Vagina (tissue), 2 donors: ENCODE measurements at regions not wholly inside any gene's neighbourhood (a gene's known extent, or its start where the extent isn't known, plus 50 kb on each side); places are given as distances from the start of the nearest gene placed in this dataset.

Source experiments
- DNase-seq, 2 donors: peaks; one replicate each; pipeline ENCODE4 v3.0.0-alpha.2; 2017; ENCODE audit errors: extremely low spot score in 2 of 2
- H3K27ac ChIP-seq: fragments of 200-600 bp; sonication (generic); one replicate; pipeline ENCODE4 v1.5.1; 2019
- H3K27me3 ChIP-seq: fragments of 200-600 bp; sonication (generic); one replicate; pipeline ENCODE4 v1.5.1; 2019
- H3K36me3 ChIP-seq, 2 donors: fragments of 200-600 bp; sonication (generic); one replicate each; pipeline ENCODE4 v1.5.1; 2017 to 2019
- H3K4me1 ChIP-seq: fragments of 200-600 bp; sonication (generic); one replicate; pipeline ENCODE4 v1.5.1; 2019
- H3K4me3 ChIP-seq, 2 donors: fragments of 200-600 bp; sonication (generic); 1 replicate in 1 of 2; 2 replicates in 1 of 2; pipeline ENCODE4 v1.5.1; 2016 to 2019
- H3K9me3 ChIP-seq: fragments of 200-600 bp; sonication (generic); one replicate; pipeline ENCODE4 v1.5.1; 2019
- CTCF ChIP-seq, 3 experiments: fragments of 450-650 bp in 2 of 3; fragments of 200-600 bp in 1 of 3; sonication (generic) in 1 of 3; IDR thresholded peaks; one replicate each; pipeline ENCODE4 v1.5.1; 2017 to 2019; ENCODE audit warnings: antibody characterized with exemption in 3 of 3, mild to moderate bottlenecking in 2 of 3, moderate library complexity in 2 of 3
- POLR2A ChIP-seq, 2 donors: fragments of 450-650 bp; IDR thresholded peaks; one replicate each; pipeline ENCODE4 v1.6.1; 2017; ENCODE audit warnings: antibody characterized with exemption in 2 of 2, mild to moderate bottlenecking in 2 of 2, moderate library complexity in 2 of 2
- POLR2AphosphoS5 ChIP-seq, 2 donors: sonication (generic); formaldehyde crosslinking; IDR thresholded peaks; one replicate each; pipeline ENCODE4 v1.9.0; 2017; ENCODE audit warnings: antibody characterized with exemption in 2 of 2, mild to moderate bottlenecking in 2 of 2, low read depth in 1 of 2; ENCODE audit not compliant: insufficient read depth in 1 of 2
- intact Hi-C: fragments of 100-400 bp; cut with DNase I; formaldehyde crosslinking; loops from one replicate; pipeline ENCODE4 v1.15.1; 2023

DNA sequence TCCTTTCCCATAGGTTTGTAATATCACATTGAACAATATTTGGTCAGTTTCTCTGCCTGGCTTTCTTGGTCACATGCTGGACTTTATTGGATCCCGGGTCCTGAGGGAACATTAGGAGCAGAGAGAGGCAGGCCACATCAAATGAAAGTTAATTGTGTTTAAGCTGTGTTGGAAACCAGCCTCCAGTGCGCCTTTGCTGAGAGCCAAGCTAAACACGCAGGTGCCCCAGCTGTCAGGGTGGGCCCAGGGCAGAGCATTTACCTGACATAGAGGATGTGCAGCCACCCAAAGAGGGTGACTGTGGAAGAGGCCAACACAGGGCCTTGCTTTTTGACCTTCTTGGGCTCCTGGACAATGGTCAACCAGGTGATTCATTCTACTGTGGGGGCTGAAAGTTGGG is 149.3 kb downstream of the EBLN2 start:
- no peak overlapping the region for H3K27ac ChIP-seq
- H3K36me3 ChIP-seq = no peaks in the 10 kb centered on the region
- no peak overlapping the region for H3K4me3 ChIP-seq
- no peak for DNase-seq
- no peaks in the 10 kb centered on the region for H3K4me1 ChIP-seq
- intact Hi-C loops = no loop called here
- no peak for TF ChIP-seq CTCF (IDR thresholded peaks at IDR 0.05)
- H3K27me3 ChIP-seq = no peaks in the 10 kb centered on the region
- no peaks in the 10 kb centered on the region for H3K9me3 ChIP-seq

DNA sequence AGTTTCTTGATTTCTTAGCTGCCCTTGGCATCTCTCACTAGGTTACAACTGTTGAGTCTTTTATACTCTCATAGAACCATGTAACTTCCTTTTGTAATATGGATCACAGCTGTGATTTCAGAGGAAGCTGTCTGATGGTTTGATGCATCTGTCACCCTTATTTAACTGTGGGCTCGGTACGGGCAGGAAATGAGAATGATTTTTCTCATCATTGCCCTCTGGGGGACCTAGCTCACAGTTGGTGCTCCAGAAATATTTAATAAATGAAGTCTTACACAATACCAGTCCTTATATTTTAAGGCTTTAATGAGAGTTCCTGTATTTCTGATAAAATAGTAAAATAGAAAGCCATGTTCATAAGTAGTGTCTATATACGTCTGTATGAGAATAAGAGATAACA is 151.2 kb downstream of the EBLN2 start:
- no peaks in the 10 kb centered on the region for H3K4me1 ChIP-seq
- no peak for DNase-seq
- intact Hi-C loops = no loop called here
- TF ChIP-seq POLR2A (IDR thresholded peaks at IDR 0.05) (no peak), POLR2AphosphoS5 (IDR thresholded peaks at IDR 0.05; ENCODE audit: insufficient read depth in 1 of 2, low read depth in 1 of 2) (no peak), CTCF (IDR thresholded peaks at IDR 0.05) (no peak)
- no peaks in the 10 kb centered on the region for H3K36me3 ChIP-seq
- H3K27ac ChIP-seq = no peak overlapping the region
- no peaks in the 10 kb centered on the region for H3K27me3 ChIP-seq
- H3K9me3 ChIP-seq = no peaks in the 10 kb centered on the region
- no peak overlapping the region for H3K4me3 ChIP-seq

DNA sequence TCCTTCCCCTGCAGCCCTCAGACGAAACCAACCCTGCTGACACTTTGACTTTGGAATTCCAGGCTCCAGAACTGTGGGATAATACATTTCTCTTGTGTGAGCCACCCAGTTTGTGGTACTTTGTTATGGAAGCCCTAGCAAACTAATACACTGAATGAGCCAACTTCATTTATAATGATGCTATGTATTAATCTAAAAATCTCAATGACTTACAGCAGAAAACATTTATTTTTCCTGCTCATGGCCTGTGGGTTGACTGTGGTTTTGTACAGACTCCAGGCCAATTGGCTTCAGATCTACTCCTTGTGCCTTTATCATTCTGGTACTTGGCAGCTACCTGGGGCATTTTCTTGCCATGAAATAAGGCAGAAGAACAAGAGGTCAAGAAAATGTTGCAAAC is 152.4 kb downstream of the EBLN2 start:
- Histone ChIP-seq H3K9me3 (no peaks in the 10 kb centered on the region), H3K27ac (no peak overlapping the region), H3K4me1 (no peaks in the 10 kb centered on the region), H3K4me3 (no peak overlapping the region), H3K36me3 (no peaks in the 10 kb centered on the region), H3K27me3 (no peaks in the 10 kb centered on the region)
- TF ChIP-seq POLR2A (IDR thresholded peaks at IDR 0.05) (no peak), CTCF (IDR thresholded peaks at IDR 0.05) (no peak), POLR2AphosphoS5 (IDR thresholded peaks at IDR 0.05; ENCODE audit: insufficient read depth in 1 of 2, low read depth in 1 of 2) (no peak)
- intact Hi-C loops = no loop called here
- DNase-seq = no peak

DNA sequence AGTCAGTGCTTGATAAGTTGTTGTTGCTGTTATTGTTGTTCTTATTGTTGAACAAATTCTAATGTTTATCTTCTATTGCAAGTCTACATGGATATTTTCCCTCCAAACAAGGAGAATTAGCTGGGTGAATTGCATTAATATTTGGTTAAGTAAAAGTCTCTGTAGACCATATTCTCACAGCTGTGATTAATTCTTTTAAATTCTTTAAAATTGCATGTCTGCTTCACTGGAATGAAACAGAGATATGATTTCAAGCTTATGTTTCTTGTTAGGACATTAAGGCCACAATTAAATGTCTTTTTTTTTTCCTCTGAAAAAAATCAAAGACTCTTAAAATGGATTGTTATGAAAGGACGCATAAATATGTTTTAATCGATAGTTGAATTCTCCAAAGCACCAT is 153.4 kb downstream of the EBLN2 start:
- no peak overlapping the region for H3K4me3 ChIP-seq
- no peak for TF ChIP-seq POLR2A (IDR thresholded peaks at IDR 0.05)
- no peak for DNase-seq
- H3K27ac ChIP-seq = no peak overlapping the region
- H3K4me1 ChIP-seq = no peaks in the 10 kb centered on the region
- no peaks in the 10 kb centered on the region for H3K27me3 ChIP-seq
- H3K9me3 ChIP-seq = no peaks in the 10 kb centered on the region
- no peaks in the 10 kb centered on the region for H3K36me3 ChIP-seq
- intact Hi-C loops = no loop called here

GRCh38 chr3:73215281-73215680 is 153.8 kb downstream of the EBLN2 start:
- H3K4me1 ChIP-seq = no peaks in the 10 kb centered on the region
- H3K27me3 ChIP-seq = no peaks in the 10 kb centered on the region
- DNase-seq = no peak
- no peaks in the 10 kb centered on the region for H3K9me3 ChIP-seq
- no peak overlapping the region for H3K4me3 ChIP-seq
- no peaks in the 10 kb centered on the region for H3K36me3 ChIP-seq
- intact Hi-C loops = no loop called here
- H3K27ac ChIP-seq = no peak overlapping the region
- no peak for TF ChIP-seq CTCF (IDR thresholded peaks at IDR 0.05)
- no peak for TF ChIP-seq POLR2AphosphoS5 (IDR thresholded peaks at IDR 0.05; ENCODE audit: insufficient read depth in 1 of 2, low read depth in 1 of 2)
- TF ChIP-seq POLR2A (IDR thresholded peaks at IDR 0.05) = no peak

DNA sequence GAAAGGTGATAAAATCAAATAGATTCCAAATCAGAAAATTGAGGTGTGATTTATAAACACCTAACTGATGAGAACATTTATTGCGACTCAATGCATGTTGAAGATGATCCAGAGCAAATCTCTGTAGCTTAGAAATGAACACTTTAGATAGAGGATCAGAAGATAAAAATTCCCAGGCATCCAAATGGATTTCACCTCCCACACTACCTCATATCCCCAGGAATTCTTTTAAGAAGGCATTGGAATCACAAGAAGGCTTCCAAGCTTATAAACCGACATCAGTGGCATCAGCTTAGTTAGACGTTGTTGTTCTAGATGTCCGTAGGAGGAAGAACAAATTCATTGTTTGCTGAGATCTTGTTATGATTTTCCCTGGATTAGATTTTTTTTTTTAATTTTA is 154.4 kb downstream of the EBLN2 start:
- TF ChIP-seq POLR2AphosphoS5 (IDR thresholded peaks at IDR 0.05; ENCODE audit: insufficient read depth in 1 of 2, low read depth in 1 of 2) (no peak), POLR2A (IDR thresholded peaks at IDR 0.05) (no peak), CTCF (IDR thresholded peaks at IDR 0.05) (no peak)
- H3K36me3 ChIP-seq = no peaks in the 10 kb centered on the region
- intact Hi-C loops = no loop called here
- no peaks in the 10 kb centered on the region for H3K9me3 ChIP-seq
- H3K27ac ChIP-seq = no peak overlapping the region
- no peaks in the 10 kb centered on the region for H3K27me3 ChIP-seq
- no peak for DNase-seq
- H3K4me1 ChIP-seq = no peaks in the 10 kb centered on the region
- no peak overlapping the region for H3K4me3 ChIP-seq
